ENCODE measurements at regions not wholly inside any gene's neighbourhood (a gene's known extent, or its start where the extent isn't known, plus 50 kb on each side); places are given as distances from the start of the nearest gene placed in this dataset.
"Not testable (repeated sequence)": the region's sequence is repeated elsewhere in the genome, so short reads cannot be mapped to it uniquely, and the experiment has no call there.

DNA sequence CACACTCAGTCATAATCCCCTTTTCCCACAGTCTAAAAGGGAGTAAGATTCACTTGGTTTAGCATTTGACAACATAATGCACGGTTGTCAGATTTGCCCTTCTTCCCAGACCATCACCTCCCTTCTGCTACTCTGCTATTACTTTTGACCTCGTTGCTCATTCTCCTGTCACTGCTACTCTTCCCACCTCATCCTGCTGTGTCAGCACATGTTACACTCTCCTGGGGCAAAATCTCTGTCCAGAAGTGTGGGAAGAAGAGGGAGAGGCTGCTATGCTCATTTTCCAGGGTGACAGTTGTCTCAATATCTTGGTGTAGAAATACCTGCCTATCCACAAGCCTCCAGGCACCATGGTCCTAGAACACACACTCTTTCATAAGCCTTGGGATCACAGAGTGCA lies 449.9 kb upstream of the PIK3R1 start:
- Histone ChIP-seq H3K27me3 (no peaks in the 10 kb centered on the region), H3K27ac (no peak overlapping the region), H3K4me1 (peaks cover 0 to 2% (median 0%) of the 10 kb centered on the region in 9 donors), H3K9me3 (peaks cover 0 to 16% (median 0%) of the 10 kb centered on the region in 11 donors), H3K4me3 (no peak overlapping the region), H3K36me3 (no peaks in the 10 kb centered on the region)
- TF ChIP-seq CTCF (IDR thresholded peaks at IDR 0.05): no peak
- ATAC-seq (no peak), DNase-seq (no peak)
- intact Hi-C loops (cut with DNase I): no loop called here
- 77 to 80% methylated on average over 2 of the region's 2 CpGs for WGBS, 2 donors

- H3K27ac ChIP-seq; H3K27me3 ChIP-seq; DNase-seq; intact Hi-C loops (cut with DNase I); H3K36me3 ChIP-seq; H3K4me3 ChIP-seq; H3K4me1 ChIP-seq; ATAC-seq: not testable (repeated sequence)
- H3K9me3 ChIP-seq: peaks cover 0 to 65% (median 10%) of the 10 kb centered on the region in 11 donors
- WGBS, 2 donors: 91 to 96% methylated on average over 10 of the region's 10 CpGs
Measured at GRCh38 chr5:67757771-67758170, 457.8 kb upstream of the PIK3R1 start.

DNA sequence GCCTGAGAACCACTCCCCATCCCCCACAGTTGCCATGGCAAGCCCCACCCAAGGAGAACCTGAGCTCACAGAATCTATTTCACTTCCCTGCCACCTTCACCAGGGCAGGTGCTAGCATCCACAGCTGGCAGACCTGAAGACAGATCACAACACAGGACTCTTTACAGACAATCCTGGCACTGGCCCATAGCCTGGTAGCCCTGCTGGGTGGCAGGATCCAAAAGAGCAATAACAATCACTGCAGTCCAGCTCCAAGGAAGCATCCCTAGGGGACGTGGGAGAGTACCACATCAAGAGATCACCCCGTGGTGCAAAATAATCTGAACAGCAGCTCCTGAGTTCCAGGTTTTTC lies 463.2 kb upstream of the PIK3R1 start:
- intact Hi-C loops (cut with DNase I): no loop called here
- 91 to 93% methylated on average over 2 of the region's 2 CpGs for WGBS, 2 donors
- ATAC-seq: no peak
- no peaks in the 10 kb centered on the region for H3K36me3 ChIP-seq
- no peaks in the 10 kb centered on the region for H3K27me3 ChIP-seq
- TF ChIP-seq CTCF (IDR thresholded peaks at IDR 0.05): no peak
- H3K4me3 ChIP-seq: no peak overlapping the region
- no peak for DNase-seq
- peaks cover 0 to 60% (median 7%) of the 10 kb centered on the region in 11 donors for H3K9me3 ChIP-seq
- H3K27ac ChIP-seq: no peak overlapping the region
- no peaks in the 10 kb centered on the region for H3K4me1 ChIP-seq

DNA sequence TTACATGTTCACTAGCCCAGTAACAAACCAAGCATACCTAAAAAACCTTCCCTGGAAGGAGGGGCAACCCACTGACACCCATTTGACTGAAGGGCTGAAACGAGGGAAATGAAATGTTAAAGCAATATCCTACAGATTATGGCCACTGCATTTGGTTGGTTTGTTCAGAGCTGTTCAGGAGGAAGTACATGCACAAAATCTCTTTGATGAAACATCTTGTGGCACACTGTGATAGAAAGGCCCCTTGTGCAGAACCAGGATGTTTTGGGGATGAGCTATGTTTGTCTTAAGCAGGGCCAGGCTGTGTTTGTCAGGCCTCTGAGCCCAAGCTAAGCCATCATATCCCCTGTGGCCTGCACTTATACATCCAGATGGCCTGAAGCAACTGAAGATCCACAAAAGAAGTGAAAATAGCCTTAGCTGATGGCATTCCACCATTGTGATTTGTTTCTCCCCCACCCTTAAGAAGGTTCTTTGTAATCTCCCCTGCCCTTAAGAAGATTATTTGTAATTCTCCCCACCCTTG lies 467.3 kb upstream of the PIK3R1 start:
- no peaks in the 10 kb centered on the region for H3K27me3 ChIP-seq
- ATAC-seq (no peak), DNase-seq (no peak)
- 45 to 64% methylated on average over 1 of the region's 1 CpG for WGBS, 2 donors
- intact Hi-C loops (cut with DNase I): no loop called here
- H3K27ac ChIP-seq: no peak overlapping the region
- no peaks in the 10 kb centered on the region for H3K4me1 ChIP-seq
- H3K4me3 ChIP-seq: no peak overlapping the region
- H3K9me3 ChIP-seq: peaks cover 0 to 41% (median 15%) of the 10 kb centered on the region in 11 donors
- no peaks in the 10 kb centered on the region for H3K36me3 ChIP-seq
- TF ChIP-seq CTCF (IDR thresholded peaks at IDR 0.05): no peak

DNA sequence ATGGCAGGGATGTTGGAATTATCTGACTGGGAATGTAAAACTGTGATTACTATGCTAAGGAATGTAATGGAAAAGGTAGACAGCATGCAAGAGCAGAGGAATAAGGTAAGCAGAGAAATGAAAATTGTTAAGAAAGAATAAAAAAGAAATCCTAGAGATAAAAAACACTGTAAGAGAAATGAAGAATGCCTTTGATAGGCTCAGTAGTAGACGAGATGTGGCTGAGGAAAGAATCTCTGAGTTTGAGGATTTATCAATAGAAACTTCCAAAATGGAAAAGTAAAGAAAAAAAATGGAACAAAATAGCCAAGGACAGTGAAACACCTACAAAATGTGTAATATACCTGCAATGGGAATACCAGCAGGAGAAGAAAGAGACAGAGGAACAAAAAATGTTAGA lies 468.5 kb upstream of the PIK3R1 start:
- Histone ChIP-seq H3K4me3 (no peak overlapping the region), H3K9me3 (peaks cover 0 to 30% (median 15%) of the 10 kb centered on the region in 11 donors), H3K27ac (no peak overlapping the region), H3K4me1 (no peaks in the 10 kb centered on the region), H3K27me3 (no peaks in the 10 kb centered on the region), H3K36me3 (no peaks in the 10 kb centered on the region)
- DNase-seq (no peak), ATAC-seq (no peak)
- WGBS, 2 donors: 87 to 95% methylated on average over 1 of the region's 1 CpG
- no peak for TF ChIP-seq CTCF (IDR thresholded peaks at IDR 0.05)
- intact Hi-C loops (cut with DNase I): no loop called here

DNA sequence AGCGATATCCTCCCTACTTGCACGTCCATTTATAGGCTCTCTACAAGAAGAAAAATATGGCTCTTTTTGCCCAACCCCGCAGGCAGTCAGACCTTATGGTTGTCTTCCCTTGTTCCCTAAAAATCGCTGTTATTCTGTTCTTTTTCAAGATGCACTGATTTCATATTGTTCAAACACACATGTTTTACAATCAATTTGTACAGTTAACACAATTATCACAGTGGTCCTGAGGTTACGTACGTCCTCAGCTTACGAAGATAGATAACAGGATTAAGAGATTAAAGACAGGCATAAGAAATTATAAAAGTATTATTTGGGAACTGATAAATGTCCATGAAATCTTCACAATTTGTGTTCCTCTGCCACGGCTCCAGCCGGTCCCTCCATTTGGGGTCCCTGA lies 468.9 kb upstream of the PIK3R1 start:
- H3K4me1 ChIP-seq; H3K27ac ChIP-seq; ATAC-seq; intact Hi-C loops (cut with DNase I); H3K36me3 ChIP-seq; DNase-seq; H3K4me3 ChIP-seq; H3K27me3 ChIP-seq: not testable (repeated sequence)
- 94 to 95% methylated on average over 9 of the region's 9 CpGs for WGBS, 2 donors
- peaks cover 0 to 28% (median 15%) of the 10 kb centered on the region in 11 donors for H3K9me3 ChIP-seq

All from heart right ventricle (tissue), 16 donors.